GM13976 (cell line): ENCODE measurements at regions not wholly inside any gene's neighbourhood (a gene's known extent, or its start where the extent isn't known, plus 50 kb on each side); places are given as distances from the start of the nearest gene placed in this dataset.

ENCODE experiments used
- DNase-seq: peaks from one replicate; pipeline ENCODE4 v3.0.0; 2012; ENCODE audit warnings: low spot score
- in situ Hi-C: fragments of 300-500 bp; cut with MboI; formaldehyde crosslinking; loops from one replicate; pipeline ENCODE4 v1.12.0; 2022; ENCODE audit warnings: low sequenced_read_pairs, mixed read lengths, inconsistent platforms; ENCODE audit not compliant: unreplicated experiment
- TF ChIP-seq, protein P1 (sequence below): IDR thresholded peaks from 2 replicates; pipeline ENCODE4 v1.5.1; 2012; ENCODE audit warnings: borderline replicate concordance, mild to moderate bottlenecking; ENCODE audit not compliant: insufficient read depth; ENCODE audit errors: extremely low read depth, missing control alignments, control extremely low read depth

DNA sequence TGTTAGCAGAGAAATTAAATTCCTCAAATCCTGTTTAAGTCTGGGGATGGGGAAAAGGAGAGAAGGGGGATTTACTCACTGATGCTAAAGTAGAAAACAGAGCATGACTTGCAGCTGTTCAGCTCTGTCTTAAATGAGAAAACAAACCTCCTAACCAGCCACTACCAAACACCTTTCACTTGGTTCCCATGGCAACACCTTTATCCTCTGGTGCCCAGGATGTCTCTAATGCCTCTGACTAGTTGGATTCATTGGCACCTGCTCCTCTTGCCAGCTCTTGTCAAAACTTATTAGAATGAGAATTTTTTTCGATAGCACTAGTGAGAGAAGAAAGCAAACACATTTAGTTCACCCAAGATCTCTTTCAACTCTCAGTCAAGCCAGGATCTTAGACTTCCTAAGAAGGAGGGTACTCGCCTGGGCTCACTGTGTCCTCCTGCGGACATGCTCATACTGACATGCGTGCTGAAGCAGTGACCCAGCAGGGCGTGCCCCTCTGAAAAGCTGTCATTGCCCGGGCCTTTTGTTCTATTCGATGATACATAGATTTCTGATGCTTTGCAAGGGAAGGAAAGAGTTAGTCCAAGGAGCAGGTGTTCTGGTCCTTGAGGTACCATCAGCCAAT, 656.0 kb upstream of the CELF4 start:
- in situ Hi-C loops = no loop called here
- no peak for DNase-seq

GRCh38 chr18:38198956-38199355, 633.4 kb upstream of the CELF4 start:
- TF ChIP-seq, protein P1, sequence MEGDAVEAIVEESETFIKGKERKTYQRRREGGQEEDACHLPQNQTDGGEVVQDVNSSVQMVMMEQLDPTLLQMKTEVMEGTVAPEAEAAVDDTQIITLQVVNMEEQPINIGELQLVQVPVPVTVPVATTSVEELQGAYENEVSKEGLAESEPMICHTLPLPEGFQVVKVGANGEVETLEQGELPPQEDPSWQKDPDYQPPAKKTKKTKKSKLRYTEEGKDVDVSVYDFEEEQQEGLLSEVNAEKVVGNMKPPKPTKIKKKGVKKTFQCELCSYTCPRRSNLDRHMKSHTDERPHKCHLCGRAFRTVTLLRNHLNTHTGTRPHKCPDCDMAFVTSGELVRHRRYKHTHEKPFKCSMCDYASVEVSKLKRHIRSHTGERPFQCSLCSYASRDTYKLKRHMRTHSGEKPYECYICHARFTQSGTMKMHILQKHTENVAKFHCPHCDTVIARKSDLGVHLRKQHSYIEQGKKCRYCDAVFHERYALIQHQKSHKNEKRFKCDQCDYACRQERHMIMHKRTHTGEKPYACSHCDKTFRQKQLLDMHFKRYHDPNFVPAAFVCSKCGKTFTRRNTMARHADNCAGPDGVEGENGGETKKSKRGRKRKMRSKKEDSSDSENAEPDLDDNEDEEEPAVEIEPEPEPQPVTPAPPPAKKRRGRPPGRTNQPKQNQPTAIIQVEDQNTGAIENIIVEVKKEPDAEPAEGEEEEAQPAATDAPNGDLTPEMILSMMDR = no peak
- no peak for DNase-seq
- in situ Hi-C loops = no loop called here

More for the DNA sequence above, 656.0 kb upstream of the CELF4 start:
- TF ChIP-seq, protein P1 = no peak

DNA sequence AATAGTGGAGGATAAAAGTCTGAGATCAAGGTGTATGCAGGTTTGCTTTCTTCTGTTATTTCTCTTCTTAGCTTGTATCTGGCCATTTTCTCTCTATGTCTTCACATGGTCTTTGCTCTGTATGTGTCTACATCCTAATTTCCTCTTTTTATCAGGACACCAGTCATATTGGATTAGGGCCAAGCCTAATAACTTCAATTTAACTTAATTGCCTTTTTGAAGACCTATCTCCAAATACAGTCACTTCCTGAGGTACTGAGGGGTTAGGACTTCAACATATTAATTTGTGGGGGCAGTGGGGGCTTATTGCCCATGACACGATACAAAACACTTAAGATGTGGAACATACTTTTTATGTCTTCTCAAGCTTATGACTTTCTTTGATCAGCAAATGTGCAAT, 632.9 kb upstream of the CELF4 start:
- TF ChIP-seq, protein P1 = no peak
- in situ Hi-C loops = no loop called here
- no peak for DNase-seq

DNA sequence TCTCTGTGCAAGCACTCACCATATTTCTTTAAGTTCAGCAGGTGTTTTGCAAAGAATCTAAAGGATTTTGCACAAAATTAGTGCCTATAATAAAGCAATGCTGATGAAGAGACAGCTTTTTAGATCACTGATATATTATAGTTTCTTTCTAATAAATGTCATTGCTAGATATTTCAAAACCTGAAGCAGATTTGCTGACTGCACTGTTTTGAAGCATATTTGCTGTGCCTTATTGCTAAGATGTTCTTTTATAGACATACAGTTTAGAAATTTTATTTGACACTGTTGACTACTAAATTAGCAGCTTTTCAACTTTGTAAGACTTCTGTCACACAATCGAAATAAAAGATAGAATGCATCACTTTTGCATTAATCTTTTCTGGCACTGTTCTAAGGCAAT, 620.9 kb upstream of the CELF4 start:
- DNase-seq = no peak
- in situ Hi-C loops = no loop called here
- TF ChIP-seq, protein P1 = no peak

- in situ Hi-C loops = no loop called here
- DNase-seq = no peak
- TF ChIP-seq, protein P1 = no peak
Measured at GRCh38 chr18:38174594-38174993, 609.0 kb upstream of the CELF4 start.

DNA sequence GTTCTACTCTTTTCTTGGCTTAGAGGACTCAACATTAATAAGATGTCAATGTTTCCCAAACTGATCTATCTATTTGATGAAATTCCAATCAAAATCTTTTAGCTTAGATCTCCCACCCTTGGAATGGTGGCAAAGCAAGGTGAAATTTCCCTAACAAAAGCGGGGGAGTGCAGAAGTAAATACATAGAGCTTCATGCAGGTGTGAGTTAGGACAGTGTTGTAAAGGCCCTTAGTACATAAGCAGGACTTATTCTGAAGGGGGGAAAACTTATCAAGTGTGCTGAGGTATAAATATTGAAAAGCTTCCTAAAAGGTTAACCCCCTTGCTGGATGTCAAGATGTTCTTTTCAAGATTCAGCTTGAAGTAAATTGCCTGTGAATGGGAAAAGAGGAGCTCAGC, 608.6 kb upstream of the CELF4 start:
- TF ChIP-seq, protein P1 = no peak
- in situ Hi-C loops = no loop called here
- no peak for DNase-seq
